T-helper 2 cell treated with Interferon-gamma antibody and Interleukin-4, amounts not matched to agents 5 μg/mL and 100 μg/mL, for 36 hours (primary cell): ENCODE measurements at regions not wholly inside any gene's neighbourhood (a gene's known extent, or its start where the extent isn't known, plus 50 kb on each side); places are given as distances from the start of the nearest gene placed in this dataset.
"Not testable (repeated sequence)": the region's sequence is repeated elsewhere in the genome, so short reads cannot be mapped to it uniquely, and the experiment has no call there.

Experiments
- DNase-seq: peaks from one replicate; pipeline ENCODE4 v3.0.0; 2021; ENCODE audit warnings: low spot score
- H3K27ac Mint-ChIP-seq: one replicate; pipeline ENCODE4 v1.8.0; 2021; ENCODE audit warnings: mild to moderate bottlenecking, mixed read lengths
- H3K27me3 Mint-ChIP-seq: one replicate; pipeline ENCODE4 v1.8.0; 2021; ENCODE audit warnings: low read depth, mixed read lengths
- H3K36me3 Mint-ChIP-seq: one replicate; pipeline ENCODE4 v1.8.0; 2021; ENCODE audit warnings: low read depth, mixed read lengths
- H3K4me1 Mint-ChIP-seq: one replicate; pipeline ENCODE4 v1.8.0; 2021; ENCODE audit warnings: low read depth, mixed read lengths
- H3K4me3 Mint-ChIP-seq: one replicate; pipeline ENCODE4 v1.8.0; 2022; ENCODE audit warnings: mild to moderate bottlenecking, moderate library complexity, mixed read lengths
- H3K9me3 Mint-ChIP-seq: one replicate; pipeline ENCODE4 v1.8.0; 2021; ENCODE audit warnings: mixed read lengths

- Mint-ChIP-seq H3K4me3 (no peak overlapping the region), H3K27me3 (peaks cover 18% of the 10 kb centered on the region), H3K9me3 (no peaks in the 10 kb centered on the region), H3K4me1 (no peaks in the 10 kb centered on the region), H3K27ac (no peak overlapping the region), H3K36me3 (no peaks in the 10 kb centered on the region)
- no peak for DNase-seq
Measured at GRCh38 chr3:194861375-194861774, 175.7 kb downstream of the FAM43A start.

- Mint-ChIP-seq H3K9me3 (no peaks in the 10 kb centered on the region), H3K27ac (no peak overlapping the region), H3K27me3 (peaks cover 28% of the 10 kb centered on the region), H3K36me3 (no peaks in the 10 kb centered on the region), H3K4me3 (no peak overlapping the region), H3K4me1 (no peaks in the 10 kb centered on the region)
- DNase-seq = no peak
Measured at GRCh38 chr3:194865061-194865460, 179.4 kb downstream of the FAM43A start.

GRCh38 chr3:194865615-194866014 is 179.9 kb downstream of the FAM43A start:
- H3K27ac Mint-ChIP-seq = no peak overlapping the region
- H3K4me1 Mint-ChIP-seq = no peaks in the 10 kb centered on the region
- H3K27me3 Mint-ChIP-seq = peaks cover 28% of the 10 kb centered on the region
- no peaks in the 10 kb centered on the region for H3K9me3 Mint-ChIP-seq
- DNase-seq = no peak
- no peak overlapping the region for H3K4me3 Mint-ChIP-seq
- no peaks in the 10 kb centered on the region for H3K36me3 Mint-ChIP-seq

GRCh38 chr3:194866236-194866635 is 180.6 kb downstream of the FAM43A start:
- no peaks in the 10 kb centered on the region for H3K4me1 Mint-ChIP-seq
- no peaks in the 10 kb centered on the region for H3K36me3 Mint-ChIP-seq
- no peak for DNase-seq
- H3K27me3 Mint-ChIP-seq = peaks cover 28% of the 10 kb centered on the region
- H3K27ac Mint-ChIP-seq = no peak overlapping the region
- no peak overlapping the region for H3K4me3 Mint-ChIP-seq
- no peaks in the 10 kb centered on the region for H3K9me3 Mint-ChIP-seq

- Mint-ChIP-seq H3K36me3 (no peaks in the 10 kb centered on the region), H3K9me3 (no peaks in the 10 kb centered on the region), H3K27ac (no peak overlapping the region), H3K27me3 (peaks cover 28% of the 10 kb centered on the region), H3K4me1 (no peaks in the 10 kb centered on the region), H3K4me3 (no peak overlapping the region)
- DNase-seq = no peak
Measured at GRCh38 chr3:194867270-194867983, 181.7 kb downstream of the FAM43A start.

DNA sequence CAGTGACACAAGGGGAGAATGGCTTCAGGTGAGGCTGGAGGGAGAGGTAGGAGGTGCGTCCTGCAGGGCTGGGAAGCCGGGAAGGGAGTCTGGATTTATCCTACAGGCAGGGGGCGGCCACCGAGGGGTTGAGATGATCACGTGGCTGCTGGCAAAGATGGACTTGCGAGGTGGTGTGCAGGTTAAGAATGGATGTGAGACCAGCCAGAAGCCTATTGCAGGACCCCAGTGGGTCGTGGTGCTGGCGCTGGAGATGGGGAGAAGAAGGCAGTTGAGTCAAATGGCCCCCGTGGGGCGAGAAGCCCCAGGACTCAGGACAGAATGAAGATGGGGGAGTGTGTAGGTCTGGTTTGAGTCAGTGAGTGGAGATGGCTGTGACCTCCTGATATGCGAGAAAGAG is 183.1 kb downstream of the FAM43A start:
- H3K4me3 Mint-ChIP-seq = no peak overlapping the region
- no peaks in the 10 kb centered on the region for H3K36me3 Mint-ChIP-seq
- no peak for DNase-seq
- H3K4me1 Mint-ChIP-seq = no peaks in the 10 kb centered on the region
- H3K9me3 Mint-ChIP-seq = no peaks in the 10 kb centered on the region
- peaks cover 18% of the 10 kb centered on the region for H3K27me3 Mint-ChIP-seq
- no peak overlapping the region for H3K27ac Mint-ChIP-seq

DNA sequence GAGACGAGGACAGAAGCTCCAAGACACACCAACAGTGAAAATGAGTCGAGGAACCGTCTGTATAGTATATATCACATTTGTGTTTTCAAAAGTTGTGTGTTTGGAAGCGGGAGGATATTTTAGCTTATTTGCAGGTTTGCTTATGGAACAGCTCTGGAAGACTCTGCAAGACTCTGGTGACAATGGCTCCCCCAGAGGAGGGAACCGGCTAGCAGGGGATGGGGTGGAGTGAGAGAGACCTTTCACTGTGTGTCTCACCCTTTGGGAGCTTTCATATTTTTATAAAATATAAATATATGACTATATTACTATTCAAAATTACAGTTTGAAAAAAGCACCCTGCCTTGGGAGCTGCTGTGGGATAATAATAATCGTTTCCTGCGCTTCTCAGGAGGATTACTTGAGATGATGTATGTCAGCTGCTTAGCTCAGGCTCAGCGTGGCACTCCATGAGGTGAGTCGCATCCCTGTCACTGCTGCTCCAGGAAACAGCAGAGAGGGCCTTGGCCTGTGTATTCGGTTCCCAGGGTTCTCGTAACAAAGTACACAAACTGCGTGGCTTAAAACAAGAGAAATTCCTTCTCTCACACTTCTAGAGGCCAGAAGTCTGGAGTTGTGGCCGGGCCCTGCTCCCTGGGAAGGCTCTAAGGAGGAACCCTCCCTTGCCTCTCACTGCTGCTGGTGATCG is 183.9 kb downstream of the FAM43A start:
- DNase-seq = no peak
- H3K27ac Mint-ChIP-seq = no peak overlapping the region
- no peak overlapping the region for H3K4me3 Mint-ChIP-seq
- H3K9me3 Mint-ChIP-seq = no peaks in the 10 kb centered on the region
- peaks cover 18% of the 10 kb centered on the region for H3K27me3 Mint-ChIP-seq
- no peaks in the 10 kb centered on the region for H3K36me3 Mint-ChIP-seq
- H3K4me1 Mint-ChIP-seq = no peaks in the 10 kb centered on the region

GRCh38 chr3:194870394-194871110 is 184.9 kb downstream of the FAM43A start:
- no peak for DNase-seq
- no peaks in the 10 kb centered on the region for H3K9me3 Mint-ChIP-seq
- H3K4me1 Mint-ChIP-seq = no peaks in the 10 kb centered on the region

GRCh38 chr3:194871143-194871863 is 185.6 kb downstream of the FAM43A start:
- Mint-ChIP-seq H3K27me3 (peaks cover 11% of the 10 kb centered on the region), H3K4me3 (no peak overlapping the region), H3K36me3 (no peaks in the 10 kb centered on the region), H3K4me1 (no peaks in the 10 kb centered on the region), H3K9me3 (no peaks in the 10 kb centered on the region), H3K27ac (no peak overlapping the region)
- DNase-seq = no peak

More at GRCh38 chr3:194870394-194871110, 184.9 kb downstream of the FAM43A start:
- peaks cover 16% of the 10 kb centered on the region for H3K27me3 Mint-ChIP-seq
- H3K4me3 Mint-ChIP-seq = no peak overlapping the region
- H3K27ac Mint-ChIP-seq = no peak overlapping the region
- no peaks in the 10 kb centered on the region for H3K36me3 Mint-ChIP-seq

GRCh38 chr3:194871864-194872668 is 186.4 kb downstream of the FAM43A start:
- peaks cover 6% of the 10 kb centered on the region for H3K27me3 Mint-ChIP-seq
- H3K4me1 Mint-ChIP-seq = no peaks in the 10 kb centered on the region
- no peaks in the 10 kb centered on the region for H3K9me3 Mint-ChIP-seq
- no peak overlapping the region for H3K27ac Mint-ChIP-seq
- no peaks in the 10 kb centered on the region for H3K36me3 Mint-ChIP-seq
- DNase-seq = no peak
- H3K4me3 Mint-ChIP-seq = no peak overlapping the region

- Mint-ChIP-seq H3K4me1 (no peaks in the 10 kb centered on the region), H3K27ac (no peak overlapping the region)
Measured at GRCh38 chr3:194872669-194872977, 186.9 kb downstream of the FAM43A start.

DNA sequence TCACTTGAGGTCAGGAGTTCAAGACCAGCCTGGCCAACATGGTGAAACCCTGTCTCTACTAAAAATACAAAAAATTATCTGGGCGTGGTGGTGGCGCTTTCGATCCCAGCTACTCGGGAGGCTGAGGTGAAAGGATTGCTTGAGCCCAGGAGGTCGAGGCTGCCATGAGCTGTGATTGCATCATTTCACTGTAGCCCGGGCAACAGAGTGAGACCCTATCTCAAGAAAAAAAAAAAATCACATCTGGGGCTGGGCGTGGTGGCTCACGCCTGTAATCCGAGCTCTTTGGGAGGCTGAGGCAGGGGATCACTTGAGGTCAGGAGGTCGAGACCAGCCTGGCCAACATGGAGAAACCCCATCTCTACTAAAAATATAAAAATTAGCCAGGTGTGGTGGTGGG is 187.8 kb downstream of the FAM43A start:
- not testable (repeated sequence) for H3K27ac Mint-ChIP-seq, H3K9me3 Mint-ChIP-seq, H3K4me1 Mint-ChIP-seq, H3K36me3 Mint-ChIP-seq, H3K4me3 Mint-ChIP-seq, DNase-seq, H3K27me3 Mint-ChIP-seq

More at GRCh38 chr3:194872669-194872977, 186.9 kb downstream of the FAM43A start:
- DNase-seq = no peak
- Mint-ChIP-seq H3K9me3 (no peaks in the 10 kb centered on the region), H3K27me3 (peaks cover under 1% of the 10 kb centered on the region), H3K4me3 (no peak overlapping the region), H3K36me3 (no peaks in the 10 kb centered on the region)

- Mint-ChIP-seq H3K27ac (no peak overlapping the region), H3K4me1 (peaks cover 2% of the 10 kb centered on the region), H3K9me3 (no peaks in the 10 kb centered on the region), H3K27me3 (peaks cover 2% of the 10 kb centered on the region), H3K36me3 (no peaks in the 10 kb centered on the region), H3K4me3 (no peak overlapping the region)
- no peak for DNase-seq
Measured at GRCh38 chr3:194874206-194874605, 188.5 kb downstream of the FAM43A start.
